WERI-Rb-1 (cell line): ENCODE measurements at regions not wholly inside any gene's neighbourhood (a gene's known extent, or its start where the extent isn't known, plus 50 kb on each side); places are given as distances from the start of the nearest gene placed in this dataset.

Experiments
- DNase-seq: peaks from one replicate; pipeline ENCODE4 v3.0.0-alpha.2; 2020
- H3K27ac ChIP-seq: fragments of 250-450 bp; sonication (Bioruptor Pico); 2 replicates; pipeline ENCODE4 v1.5.1; 2020; ENCODE audit warnings: mild to moderate bottlenecking, moderate library complexity
- H3K27me3 ChIP-seq: fragments of 250-450 bp; sonication (Bioruptor Pico); 2 replicates; pipeline ENCODE4 v1.5.1; 2021; ENCODE audit warnings: mild to moderate bottlenecking, low read depth, moderate library complexity; ENCODE audit not compliant: insufficient read depth, severe bottlenecking
- H3K36me3 ChIP-seq: fragments of 250-450 bp; sonication (Bioruptor Pico); 2 replicates; pipeline ENCODE4 v1.5.1; 2020; ENCODE audit warnings: mild to moderate bottlenecking, moderate library complexity
- H3K4me3 ChIP-seq: 2 replicates; pipeline ENCODE4 v1.5.1; 2011; ENCODE audit warnings: low read depth, mild to moderate bottlenecking, control low read depth, low read length
- H3K9me3 ChIP-seq: fragments of 250-450 bp; sonication (Bioruptor Pico); 2 replicates; pipeline ENCODE4 v1.5.1; 2021; ENCODE audit warnings: mild to moderate bottlenecking, moderate library complexity; ENCODE audit not compliant: severe bottlenecking
- CTCF ChIP-seq: IDR thresholded peaks from 2 replicates; pipeline ENCODE4 v1.5.1; 2011; ENCODE audit warnings: low read depth, mild to moderate bottlenecking, control low read depth, inconsistent platforms, low read length

- no peak overlapping the region for H3K27ac ChIP-seq
- H3K4me3 ChIP-seq = no peak overlapping the region
- no peaks in the 10 kb centered on the region for H3K9me3 ChIP-seq
- H3K27me3 ChIP-seq = no peaks in the 10 kb centered on the region
- H3K36me3 ChIP-seq = no peaks in the 10 kb centered on the region
- DNase-seq = no peak
- TF ChIP-seq CTCF = no peak
Observed at GRCh38 chr5:166346726-166347374, 1944.6 kb upstream of the WWC1 start.

GRCh38 chr5:166349046-166349445 lies 1942.4 kb upstream of the WWC1 start:
- DNase-seq = no peak
- TF ChIP-seq CTCF = no peak
- no peaks in the 10 kb centered on the region for H3K36me3 ChIP-seq

GRCh38 chr5:166353580-166353979 lies 1937.9 kb upstream of the WWC1 start:
- no peaks in the 10 kb centered on the region for H3K27me3 ChIP-seq

More at GRCh38 chr5:166349046-166349445, 1942.4 kb upstream of the WWC1 start:
- no peaks in the 10 kb centered on the region for H3K27me3 ChIP-seq
- H3K4me3 ChIP-seq = no peak overlapping the region
- no peak overlapping the region for H3K27ac ChIP-seq
- no peaks in the 10 kb centered on the region for H3K9me3 ChIP-seq

GRCh38 chr5:166354332-166354731 lies 1937.1 kb upstream of the WWC1 start:
- Histone ChIP-seq H3K27ac (no peak overlapping the region), H3K4me3 (no peak overlapping the region), H3K9me3 (no peaks in the 10 kb centered on the region), H3K27me3 (no peaks in the 10 kb centered on the region), H3K36me3 (no peaks in the 10 kb centered on the region)
- no peak for TF ChIP-seq CTCF
- no peak for DNase-seq

More at GRCh38 chr5:166353580-166353979, 1937.9 kb upstream of the WWC1 start:
- H3K27ac ChIP-seq = no peak overlapping the region
- H3K36me3 ChIP-seq = no peaks in the 10 kb centered on the region
- no peak for TF ChIP-seq CTCF
- no peak overlapping the region for H3K4me3 ChIP-seq
- DNase-seq = no peak
- H3K9me3 ChIP-seq = no peaks in the 10 kb centered on the region

- no peak for TF ChIP-seq CTCF
- Histone ChIP-seq H3K27ac (no peak overlapping the region), H3K9me3 (no peaks in the 10 kb centered on the region), H3K27me3 (no peaks in the 10 kb centered on the region), H3K36me3 (no peaks in the 10 kb centered on the region), H3K4me3 (no peak overlapping the region)
- no peak for DNase-seq
Observed at GRCh38 chr5:166356096-166356495, 1935.3 kb upstream of the WWC1 start.
